Thyroid gland (tissue), 4 donors: ENCODE measurements at regions not wholly inside any gene's neighbourhood (a gene's known extent, or its start where the extent isn't known, plus 50 kb on each side); places are given as distances from the start of the nearest gene placed in this dataset.

Source experiments
- POLR2A ChIP-seq, 2 donors: fragments of 450-650 bp; IDR thresholded peaks; one replicate each; pipeline ENCODE4 v1.6.1; 2017; ENCODE audit warnings: antibody characterized with exemption in 2 of 2, mild to moderate bottlenecking in 2 of 2, moderate library complexity in 1 of 2
- TF ChIP-seq, protein P1 (sequence below), 6 experiments: fragments of 200-600 bp in 3 of 6; fragments of 450-650 bp in 3 of 6; sonication (generic) in 3 of 6; IDR thresholded peaks; one replicate each; pipeline ENCODE4 v1.5.1; 2016 to 2019; ENCODE audit warnings: antibody characterized with exemption in 6 of 6, mild to moderate bottlenecking in 2 of 6, inconsistent platforms in 1 of 6, moderate library complexity in 1 of 6

GRCh38 chr1:5780324-5780716, 211.9 kb downstream of the NPHP4 start:
- TF ChIP-seq POLR2A (IDR thresholded peaks at IDR 0.05): no peak
- TF ChIP-seq, protein P1, sequence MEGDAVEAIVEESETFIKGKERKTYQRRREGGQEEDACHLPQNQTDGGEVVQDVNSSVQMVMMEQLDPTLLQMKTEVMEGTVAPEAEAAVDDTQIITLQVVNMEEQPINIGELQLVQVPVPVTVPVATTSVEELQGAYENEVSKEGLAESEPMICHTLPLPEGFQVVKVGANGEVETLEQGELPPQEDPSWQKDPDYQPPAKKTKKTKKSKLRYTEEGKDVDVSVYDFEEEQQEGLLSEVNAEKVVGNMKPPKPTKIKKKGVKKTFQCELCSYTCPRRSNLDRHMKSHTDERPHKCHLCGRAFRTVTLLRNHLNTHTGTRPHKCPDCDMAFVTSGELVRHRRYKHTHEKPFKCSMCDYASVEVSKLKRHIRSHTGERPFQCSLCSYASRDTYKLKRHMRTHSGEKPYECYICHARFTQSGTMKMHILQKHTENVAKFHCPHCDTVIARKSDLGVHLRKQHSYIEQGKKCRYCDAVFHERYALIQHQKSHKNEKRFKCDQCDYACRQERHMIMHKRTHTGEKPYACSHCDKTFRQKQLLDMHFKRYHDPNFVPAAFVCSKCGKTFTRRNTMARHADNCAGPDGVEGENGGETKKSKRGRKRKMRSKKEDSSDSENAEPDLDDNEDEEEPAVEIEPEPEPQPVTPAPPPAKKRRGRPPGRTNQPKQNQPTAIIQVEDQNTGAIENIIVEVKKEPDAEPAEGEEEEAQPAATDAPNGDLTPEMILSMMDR (IDR thresholded peaks at IDR 0.05): no peak
